LNCAP (cell line): ENCODE measurements at regions not wholly inside any gene's neighbourhood (a gene's known extent, or its start where the extent isn't known, plus 50 kb on each side); places are given as distances from the start of the nearest gene placed in this dataset.

Experiments used
- CTCF ChIP-seq: fragments of 450-650 bp; IDR thresholded peaks from 2 replicates; pipeline ENCODE4 v1.5.1; 2017; ENCODE audit warnings: mild to moderate bottlenecking

DNA sequence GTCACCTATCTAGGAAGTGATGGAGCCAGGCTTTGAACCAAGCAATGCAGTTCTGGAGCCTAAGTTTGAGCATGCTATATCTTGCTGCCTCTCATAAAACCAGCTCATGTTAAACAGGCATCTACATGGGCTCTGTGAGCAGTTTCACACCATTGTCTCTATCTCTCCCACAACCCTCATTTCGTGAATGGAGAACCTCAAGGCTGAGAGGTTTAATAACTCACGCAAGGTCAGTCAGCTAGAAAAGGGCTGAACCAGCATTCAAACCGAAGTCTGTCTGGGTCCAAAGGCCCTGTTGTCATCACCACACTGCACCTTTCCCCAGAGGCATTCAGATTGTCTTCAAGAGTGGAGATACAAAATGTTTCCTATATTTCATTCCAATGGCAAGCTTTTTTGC is 369.2 kb downstream of the MID1IP1 start:
- no peak for TF ChIP-seq CTCF

GRCh38 chrX:39171686-39172085 is 370.4 kb downstream of the MID1IP1 start:
- no peak for TF ChIP-seq CTCF

DNA sequence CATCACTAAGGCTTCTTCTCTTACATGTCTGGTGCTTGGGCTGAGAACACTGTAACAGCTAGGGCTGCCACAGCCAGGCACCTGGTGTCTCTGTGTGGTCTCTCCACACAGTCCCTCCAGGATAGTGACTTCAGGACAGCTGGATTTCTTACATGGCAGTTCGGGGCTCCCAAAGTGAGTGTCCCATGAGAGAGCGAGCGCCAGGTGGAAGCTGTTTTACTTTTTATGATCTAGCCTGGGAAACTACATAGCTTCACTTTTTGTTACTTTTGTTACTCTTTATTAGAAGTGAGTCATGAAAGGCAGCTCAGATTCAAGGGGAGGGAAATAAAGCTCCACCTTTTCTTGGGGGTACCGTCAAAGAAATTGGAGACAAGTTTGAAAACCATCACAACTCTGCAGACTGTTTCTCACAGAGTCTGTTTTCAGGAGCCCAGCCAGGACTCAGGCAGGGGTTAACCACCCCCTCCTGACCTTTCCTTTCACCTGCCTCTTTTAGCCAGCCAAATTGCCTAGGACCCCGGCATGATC is 373.0 kb downstream of the MID1IP1 start:
- no peak for TF ChIP-seq CTCF

DNA sequence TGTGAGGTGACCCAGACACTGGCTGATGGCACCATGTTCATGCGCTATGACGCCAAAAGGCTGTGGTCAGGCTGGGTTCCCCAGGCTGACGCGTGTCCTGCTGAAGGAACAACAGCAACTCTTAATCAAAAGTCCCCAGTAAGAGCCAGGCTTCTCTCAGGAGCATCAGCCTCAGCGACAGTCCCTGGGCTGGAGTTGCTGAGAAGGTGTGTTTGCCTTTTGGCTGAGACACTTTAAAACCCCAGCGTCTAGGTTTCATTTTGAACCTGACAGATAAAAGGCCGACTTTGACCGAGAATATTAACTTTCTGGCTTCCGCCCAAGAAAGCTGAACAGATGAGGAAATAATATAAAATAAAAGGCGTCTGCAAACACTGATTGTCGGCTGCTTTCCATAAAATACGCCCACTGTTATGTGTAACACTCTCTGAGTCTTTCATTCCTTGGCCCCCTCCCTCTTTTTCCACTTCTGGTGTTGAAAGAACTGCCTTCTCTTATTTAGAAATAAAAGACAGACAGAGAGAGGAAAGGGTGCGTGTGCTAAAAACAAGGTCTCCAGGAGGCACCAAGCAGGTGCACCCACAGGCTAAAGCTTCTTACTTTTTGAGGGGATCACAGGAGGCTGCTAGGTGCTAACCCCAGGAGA is 373.6 kb downstream of the MID1IP1 start:
- no peak for TF ChIP-seq CTCF

GRCh38 chrX:39175418-39176057 is 374.3 kb downstream of the MID1IP1 start:
- TF ChIP-seq CTCF: no peak

GRCh38 chrX:39176105-39176504 is 374.8 kb downstream of the MID1IP1 start:
- no peak for TF ChIP-seq CTCF

GRCh38 chrX:39189431-39189830 is 388.2 kb downstream of the MID1IP1 start:
- TF ChIP-seq CTCF: no peak
